ENCODE measurements at regions not wholly inside any gene's neighbourhood (a gene's known extent, or its start where the extent isn't known, plus 50 kb on each side); places are given as distances from the start of the nearest gene placed in this dataset.

DNA sequence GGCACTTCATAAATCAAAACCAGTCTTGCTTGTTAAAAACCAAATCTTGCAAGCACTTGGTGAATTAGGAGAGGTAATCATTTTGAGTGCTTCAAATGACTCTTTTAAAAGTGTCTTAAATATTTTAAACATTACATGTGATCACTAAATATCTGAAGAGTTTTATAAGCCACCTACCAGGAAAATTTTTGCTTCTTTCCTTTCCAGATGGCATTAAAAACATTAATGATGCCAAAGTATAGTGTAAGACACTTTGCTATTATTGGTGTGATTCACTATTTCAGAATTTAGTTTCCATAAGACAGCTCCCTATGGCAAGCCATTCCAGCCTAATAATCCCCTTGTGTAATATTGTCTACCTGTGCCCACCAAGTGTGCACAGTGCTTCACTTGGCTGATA is 548.8 kb upstream of the ADAMTS5 start:
- ATAC-seq = no peak
- Mint-ChIP-seq H3K9me3 (peaks cover 13 to 24% of the 10 kb centered on the region in 2 donors), H3K27ac (no peak overlapping the region), H3K36me3 (peaks cover 0 to 12% of the 10 kb centered on the region in 2 donors)
- no peak for DNase-seq (ENCODE audit: low spot score in 2 of 2)

DNA sequence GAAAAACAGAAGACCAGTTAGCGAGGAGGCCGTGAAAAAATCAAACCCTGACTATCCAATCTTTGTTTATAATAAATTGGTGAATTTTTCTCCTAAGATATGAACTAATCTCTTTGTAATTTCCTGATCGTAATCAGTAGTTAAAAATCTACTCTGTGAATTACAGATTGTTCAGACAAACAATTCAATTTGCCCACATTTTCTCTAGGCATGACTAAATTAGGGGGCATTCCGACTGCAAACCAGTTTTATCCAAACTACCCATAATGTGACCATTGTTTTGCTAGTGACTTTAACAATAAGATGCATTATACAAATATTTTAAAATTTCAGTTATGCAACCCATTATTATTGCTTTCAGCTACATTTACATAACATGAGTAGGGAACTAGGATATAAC is 546.9 kb upstream of the ADAMTS5 start:
- no peak for ATAC-seq

DNA sequence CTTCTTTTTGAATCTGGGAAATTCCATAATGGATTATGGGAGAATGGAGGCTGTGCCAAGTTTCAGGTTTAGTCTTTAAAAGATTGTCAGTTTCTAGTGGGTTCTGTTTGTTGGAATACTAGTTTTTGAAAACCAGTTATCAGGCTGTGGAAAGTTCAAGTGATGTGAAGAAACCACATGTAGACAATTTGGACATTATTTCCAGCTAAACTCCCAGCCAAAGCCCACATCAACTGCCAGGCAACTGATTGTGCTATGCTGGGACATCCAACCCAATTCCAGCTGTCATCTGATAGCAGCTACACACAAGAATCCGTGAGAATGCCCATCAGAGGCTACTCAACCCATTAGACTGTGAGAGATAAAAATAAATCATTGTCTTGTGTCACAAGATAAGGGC is 546.1 kb upstream of the ADAMTS5 start:
- peaks cover 13 to 16% of the 10 kb centered on the region in 2 donors for H3K9me3 Mint-ChIP-seq
- no peak overlapping the region for H3K27ac Mint-ChIP-seq
- peaks cover 0 to 10% of the 10 kb centered on the region in 2 donors for H3K36me3 Mint-ChIP-seq
- DNase-seq (ENCODE audit: low spot score in 2 of 2) (no peak), ATAC-seq (no peak)

More for the DNA sequence above, 546.9 kb upstream of the ADAMTS5 start:
- Mint-ChIP-seq H3K36me3 (peaks cover 0 to 12% of the 10 kb centered on the region in 2 donors), H3K9me3 (peaks cover 13 to 19% of the 10 kb centered on the region in 2 donors), H3K27ac (no peak overlapping the region)
- no peak for DNase-seq (ENCODE audit: low spot score in 2 of 2)

DNA sequence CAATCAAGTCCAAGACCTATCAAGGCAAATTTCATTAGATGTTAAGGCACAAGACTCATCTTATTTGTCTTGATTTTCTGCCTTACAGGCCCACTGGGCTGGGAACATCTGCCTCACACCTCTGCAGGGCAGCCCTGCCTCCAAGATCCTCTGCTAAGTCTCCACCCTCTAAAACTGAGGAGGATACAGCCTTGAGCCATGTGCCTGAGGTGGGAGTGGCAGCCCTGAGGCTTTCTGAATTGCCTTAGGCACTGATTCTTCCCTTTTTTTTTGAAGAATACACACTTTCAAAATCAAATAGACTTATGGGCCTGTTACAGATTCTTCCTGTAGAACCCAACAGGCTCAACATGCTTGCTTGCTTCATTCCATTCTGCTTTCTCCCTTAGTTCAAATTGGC is 544.3 kb upstream of the ADAMTS5 start:
- Mint-ChIP-seq H3K9me3 (peaks cover 6 to 9% of the 10 kb centered on the region in 2 donors), H3K27ac (no peak overlapping the region), H3K36me3 (no peaks in the 10 kb centered on the region)
- no peak for ATAC-seq
- no peak for DNase-seq (ENCODE audit: low spot score in 2 of 2)

DNA sequence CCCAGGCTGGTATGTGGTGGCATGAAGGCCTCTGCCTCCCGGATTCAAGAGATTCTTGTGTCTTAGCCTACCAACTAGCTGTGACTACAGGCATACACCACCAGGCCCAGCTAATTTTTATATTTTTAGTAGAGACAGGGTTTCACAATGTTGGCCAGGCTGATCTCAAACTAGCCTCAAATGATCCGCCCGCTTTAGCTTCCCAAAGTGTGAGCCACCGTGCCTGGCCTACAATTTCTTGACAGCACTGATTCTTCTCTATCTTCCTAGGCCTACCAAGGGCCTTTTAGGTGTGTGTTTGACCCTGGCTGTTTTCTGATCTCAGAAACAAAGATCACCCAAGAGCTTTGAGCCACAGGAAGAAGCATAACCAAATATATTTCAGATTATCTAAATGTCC is 540.8 kb upstream of the ADAMTS5 start:
- ATAC-seq = no peak
- DNase-seq (ENCODE audit: low spot score in 2 of 2) = no peak
- H3K9me3 Mint-ChIP-seq = peaks cover 9 to 13% of the 10 kb centered on the region in 2 donors

DNA sequence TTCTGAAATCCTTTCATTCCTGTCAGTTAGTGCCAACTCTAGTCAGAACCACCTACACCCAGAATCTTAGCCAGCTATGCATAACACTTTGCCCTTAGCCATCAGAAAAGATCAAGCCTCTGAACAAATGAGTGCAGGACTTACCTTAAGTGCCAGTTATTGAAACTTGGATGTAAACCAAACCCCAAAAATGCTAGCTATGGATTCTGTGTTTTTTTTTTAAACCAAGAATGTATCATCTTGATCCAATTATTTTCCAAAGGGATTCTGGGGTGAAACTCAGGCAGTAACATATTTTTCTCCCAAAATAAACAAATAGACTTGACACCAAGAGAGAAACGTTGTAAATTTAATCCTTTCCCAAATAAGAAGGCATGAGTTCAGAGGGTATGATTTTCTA is 538.6 kb upstream of the ADAMTS5 start:
- Mint-ChIP-seq H3K9me3 (peaks cover 4 to 5% of the 10 kb centered on the region in 2 donors), H3K27ac (no peak overlapping the region), H3K36me3 (no peaks in the 10 kb centered on the region)
- ATAC-seq (no peak), DNase-seq (ENCODE audit: low spot score in 2 of 2) (no peak)

More for the DNA sequence above, 540.8 kb upstream of the ADAMTS5 start:
- no peaks in the 10 kb centered on the region for H3K36me3 Mint-ChIP-seq
- no peak overlapping the region for H3K27ac Mint-ChIP-seq

DNA sequence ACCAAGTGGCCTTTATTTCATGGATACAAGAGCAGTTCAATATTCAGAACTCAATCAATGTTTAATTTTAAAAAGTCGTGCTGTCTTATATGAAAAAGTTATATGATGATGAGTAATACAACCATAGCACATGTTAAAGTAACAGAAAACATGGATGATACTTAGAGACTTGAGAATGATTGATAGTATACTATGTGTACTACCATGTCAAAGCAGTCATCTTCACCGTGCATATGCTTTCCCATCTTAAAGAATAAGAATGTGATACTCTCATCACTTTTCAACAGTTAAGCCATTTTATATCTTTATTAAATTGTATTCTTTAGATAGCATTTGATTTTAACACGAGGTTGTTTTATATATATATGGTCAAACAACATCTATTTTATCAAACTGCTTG is 535.9 kb upstream of the ADAMTS5 start:
- no peak for DNase-seq (ENCODE audit: low spot score in 2 of 2)
- no peak for ATAC-seq
- H3K9me3 Mint-ChIP-seq = peaks cover 4 to 5% of the 10 kb centered on the region in 2 donors
- no peak overlapping the region for H3K27ac Mint-ChIP-seq
- H3K36me3 Mint-ChIP-seq = no peaks in the 10 kb centered on the region

DNA sequence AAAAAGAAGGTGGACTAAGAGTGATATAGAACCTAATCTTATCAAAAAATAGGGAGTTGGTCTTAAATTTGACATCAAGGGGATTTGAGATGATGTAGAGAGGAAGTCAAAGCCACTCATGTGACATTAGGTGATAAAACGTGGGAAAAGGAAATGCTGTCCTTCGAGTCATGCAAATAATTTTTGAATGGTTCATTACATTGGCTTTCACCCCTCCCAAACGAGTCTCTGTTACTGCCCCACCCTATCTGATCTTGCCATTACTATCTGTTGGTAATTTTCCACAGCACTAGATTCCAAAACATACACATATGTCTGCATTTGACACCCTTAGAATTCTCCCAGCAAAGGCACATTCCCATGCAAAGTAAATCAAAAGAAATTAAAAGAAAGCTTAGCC is 531.1 kb upstream of the ADAMTS5 start:
- H3K9me3 Mint-ChIP-seq = no peaks in the 10 kb centered on the region
- H3K36me3 Mint-ChIP-seq = no peaks in the 10 kb centered on the region
- no peak overlapping the region for H3K27ac Mint-ChIP-seq
- ATAC-seq = no peak
- DNase-seq (ENCODE audit: low spot score in 2 of 2) = no peak

DNA sequence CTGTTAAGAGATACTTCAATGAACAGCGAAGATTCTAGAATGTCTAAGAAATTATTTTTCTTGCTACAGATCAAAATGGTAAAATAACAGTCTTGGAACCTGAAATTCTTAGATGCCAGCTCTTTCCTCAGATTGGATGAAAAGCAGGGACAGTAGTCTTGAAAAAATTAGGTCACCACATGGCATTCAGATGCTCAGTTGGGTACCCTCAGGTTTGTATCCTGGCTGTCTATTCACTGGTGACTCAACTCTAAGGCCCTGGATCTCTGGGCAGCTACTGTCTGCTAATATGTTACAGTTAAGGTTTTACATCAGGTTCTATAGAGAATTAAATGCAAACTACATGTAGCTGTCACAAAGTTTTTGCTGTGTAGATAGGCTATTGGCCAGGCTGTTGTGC is 528.9 kb upstream of the ADAMTS5 start:
- Mint-ChIP-seq H3K36me3 (no peaks in the 10 kb centered on the region), H3K9me3 (no peaks in the 10 kb centered on the region), H3K27ac (no peak overlapping the region)
- ATAC-seq (no peak), DNase-seq (ENCODE audit: low spot score in 2 of 2) (no peak)

DNA sequence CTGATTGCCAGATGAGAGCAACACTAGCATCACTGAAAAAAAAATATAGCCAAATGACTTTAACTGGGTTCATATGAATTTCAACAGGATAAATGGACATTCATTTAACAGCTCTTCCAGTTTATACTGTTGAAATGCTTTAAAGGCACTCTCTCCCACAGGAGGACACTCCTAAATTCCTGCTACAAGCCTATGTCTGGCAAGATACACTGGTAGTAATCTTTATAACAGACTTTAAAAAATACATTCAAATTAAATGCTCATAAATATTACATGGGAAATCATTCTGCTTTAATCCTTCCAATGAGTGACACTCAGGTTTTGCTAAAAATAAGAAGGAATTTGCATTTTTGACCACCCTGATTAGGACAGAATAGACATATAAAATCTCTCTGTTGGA is 526.7 kb upstream of the ADAMTS5 start:
- Mint-ChIP-seq H3K36me3 (no peaks in the 10 kb centered on the region), H3K27ac (no peak overlapping the region), H3K9me3 (no peaks in the 10 kb centered on the region)
- DNase-seq (ENCODE audit: low spot score in 2 of 2) (no peak), ATAC-seq (no peak)

DNA sequence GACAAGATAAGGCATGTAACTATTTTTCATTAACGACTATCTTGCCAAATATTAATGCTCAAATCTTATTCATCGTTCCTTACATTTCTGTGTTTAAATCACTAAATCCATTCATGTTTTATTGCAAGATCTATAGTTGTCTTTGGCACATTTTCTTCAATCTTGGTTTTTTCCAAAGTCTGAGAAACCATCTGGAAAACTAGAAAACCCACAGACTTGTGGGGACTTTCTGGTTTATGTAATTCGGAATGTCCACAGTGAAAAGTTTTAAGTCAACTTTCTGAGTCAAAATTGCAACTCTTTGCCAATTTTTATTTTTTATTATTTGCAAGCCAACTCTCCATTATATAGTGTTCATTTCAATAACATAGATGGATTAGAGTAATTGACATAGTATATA is 520.8 kb upstream of the ADAMTS5 start:
- DNase-seq (ENCODE audit: low spot score in 2 of 2) (no peak), ATAC-seq (no peak)
- no peaks in the 10 kb centered on the region for H3K36me3 Mint-ChIP-seq
- no peak overlapping the region for H3K27ac Mint-ChIP-seq
- peaks cover 3 to 5% of the 10 kb centered on the region in 2 donors for H3K9me3 Mint-ChIP-seq

DNA sequence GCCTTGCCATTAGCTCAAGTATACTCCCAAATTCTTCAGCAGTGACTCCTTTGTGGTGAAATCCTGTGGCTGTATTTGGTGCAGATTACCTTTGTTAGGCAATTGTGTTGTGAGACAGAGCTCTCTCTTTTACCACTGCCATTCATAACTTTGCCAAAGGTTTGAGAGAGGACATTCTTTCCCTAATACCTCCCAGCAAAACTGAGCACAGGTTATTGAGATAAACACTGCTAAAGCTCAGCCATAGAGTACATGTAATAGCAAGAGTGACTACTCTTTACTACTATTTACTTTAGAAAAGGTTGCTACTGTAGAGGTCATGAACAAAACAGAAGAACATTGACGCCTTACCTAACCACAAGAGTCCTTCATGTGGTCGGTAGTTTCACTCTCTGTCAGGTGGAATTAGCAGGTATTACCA is 514.0 kb upstream of the ADAMTS5 start:
- H3K9me3 Mint-ChIP-seq = peaks cover 7 to 15% of the 10 kb centered on the region in 2 donors
- H3K27ac Mint-ChIP-seq = no peak overlapping the region
- no peak for DNase-seq (ENCODE audit: low spot score in 2 of 2)
- H3K36me3 Mint-ChIP-seq = peaks cover 0 to 4% of the 10 kb centered on the region in 2 donors
- ATAC-seq = no peak

DNA sequence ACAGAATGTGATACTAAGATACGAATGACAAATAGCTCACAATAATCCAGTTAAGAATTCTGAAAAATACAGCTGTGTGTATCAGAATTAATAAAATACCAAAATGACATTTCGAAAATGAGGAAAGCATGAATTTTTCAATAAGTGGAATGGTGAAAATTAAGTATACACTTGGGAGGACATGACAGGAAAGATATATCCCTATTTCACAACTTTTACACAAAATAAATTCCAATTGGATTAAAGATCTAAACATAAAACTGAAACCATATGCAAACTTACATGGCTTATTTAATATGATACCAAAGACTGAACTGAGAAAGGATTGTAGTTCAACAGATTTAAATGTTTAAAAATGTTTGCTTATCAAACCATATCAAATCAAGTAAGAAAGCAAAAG is 510.4 kb upstream of the ADAMTS5 start:
- ATAC-seq (no peak), DNase-seq (ENCODE audit: low spot score in 2 of 2) (no peak)
- H3K36me3 Mint-ChIP-seq = peaks cover 0 to 4% of the 10 kb centered on the region in 2 donors
- peaks cover 9% of the 10 kb centered on the region in 2 donors for H3K9me3 Mint-ChIP-seq
- no peak overlapping the region for H3K27ac Mint-ChIP-seq

DNA sequence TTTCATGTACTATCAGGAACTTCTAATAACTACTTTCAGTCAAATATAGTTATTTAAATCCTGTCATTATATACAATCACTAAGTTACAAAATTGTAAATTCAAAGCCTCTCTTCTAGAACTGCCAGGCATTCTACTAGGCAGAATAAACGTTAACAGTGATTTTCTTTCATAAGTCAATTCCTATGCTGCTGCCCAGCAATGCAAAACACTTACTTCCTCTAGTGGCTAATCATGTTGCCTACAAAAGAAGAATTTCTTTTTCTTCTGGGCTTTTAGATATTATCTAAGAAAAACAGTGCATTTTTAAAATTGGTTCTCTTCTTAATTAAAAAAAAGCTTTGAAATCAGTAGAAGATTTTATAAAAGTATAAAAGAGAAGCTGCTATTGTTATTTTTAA is 509.8 kb upstream of the ADAMTS5 start:
- no peak for DNase-seq (ENCODE audit: low spot score in 2 of 2)
- ATAC-seq = no peak
- peaks cover 0 to 4% of the 10 kb centered on the region in 2 donors for H3K36me3 Mint-ChIP-seq
- peaks cover 5% of the 10 kb centered on the region in 2 donors for H3K9me3 Mint-ChIP-seq
- H3K27ac Mint-ChIP-seq = no peak overlapping the region

DNA sequence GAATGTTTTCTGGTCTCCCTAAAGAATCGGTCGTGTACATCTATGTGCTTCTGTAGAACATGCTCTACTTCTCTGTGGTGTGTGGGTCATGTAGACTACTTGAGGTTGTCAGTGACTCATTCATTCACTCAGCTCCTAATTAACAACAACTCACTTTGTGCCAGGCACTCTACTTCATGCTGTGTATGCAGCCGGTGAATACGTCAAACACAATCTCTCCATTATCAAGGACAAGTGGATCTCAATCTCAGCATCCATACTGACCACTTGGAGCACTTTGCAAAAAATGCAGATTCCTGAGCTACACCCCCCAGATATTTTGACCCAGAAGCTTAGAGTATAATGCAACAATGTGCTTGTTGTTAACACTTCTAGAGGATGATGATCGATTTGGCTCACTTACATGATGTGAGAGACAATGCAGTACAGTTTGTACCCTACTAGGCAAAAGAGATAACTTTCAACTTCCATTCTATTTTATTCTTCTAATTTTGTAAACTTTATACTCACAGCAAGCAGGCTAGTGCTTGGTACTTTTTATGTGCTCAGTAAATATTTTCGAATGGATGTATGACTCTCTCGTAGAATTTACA is 508.6 kb upstream of the ADAMTS5 start:
- no peak for ATAC-seq
- H3K27ac Mint-ChIP-seq = no peak overlapping the region
- peaks cover 5 to 6% of the 10 kb centered on the region in 2 donors for H3K9me3 Mint-ChIP-seq

DNA sequence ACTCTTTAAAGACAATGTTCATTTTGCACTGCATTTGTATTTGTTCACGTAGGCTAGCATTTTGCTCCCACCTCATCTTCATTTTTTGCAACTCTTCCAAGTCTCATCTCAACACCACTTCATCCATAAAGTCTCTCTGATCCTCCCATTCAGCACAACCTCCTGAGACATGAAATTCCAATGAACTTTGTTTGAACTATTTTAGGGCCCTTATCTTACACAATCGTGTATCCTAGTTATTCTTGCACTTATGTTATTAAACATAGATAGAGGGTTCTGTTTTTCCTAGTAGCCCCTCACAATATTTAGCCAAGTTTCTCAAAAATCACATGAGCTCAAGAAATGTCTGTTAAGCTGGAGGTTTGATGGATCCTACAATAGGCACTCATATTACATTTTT is 500.5 kb upstream of the ADAMTS5 start:
- H3K9me3 Mint-ChIP-seq = peaks cover 0 to 8% of the 10 kb centered on the region in 2 donors
- no peaks in the 10 kb centered on the region for H3K36me3 Mint-ChIP-seq
- no peak for DNase-seq (ENCODE audit: low spot score in 2 of 2)
- H3K27ac Mint-ChIP-seq = no peak overlapping the region
- ATAC-seq = no peak

More for the DNA sequence above, 508.6 kb upstream of the ADAMTS5 start:
- H3K36me3 Mint-ChIP-seq = peaks cover 0 to 4% of the 10 kb centered on the region in 2 donors
- DNase-seq (ENCODE audit: low spot score in 2 of 2) = no peak

DNA sequence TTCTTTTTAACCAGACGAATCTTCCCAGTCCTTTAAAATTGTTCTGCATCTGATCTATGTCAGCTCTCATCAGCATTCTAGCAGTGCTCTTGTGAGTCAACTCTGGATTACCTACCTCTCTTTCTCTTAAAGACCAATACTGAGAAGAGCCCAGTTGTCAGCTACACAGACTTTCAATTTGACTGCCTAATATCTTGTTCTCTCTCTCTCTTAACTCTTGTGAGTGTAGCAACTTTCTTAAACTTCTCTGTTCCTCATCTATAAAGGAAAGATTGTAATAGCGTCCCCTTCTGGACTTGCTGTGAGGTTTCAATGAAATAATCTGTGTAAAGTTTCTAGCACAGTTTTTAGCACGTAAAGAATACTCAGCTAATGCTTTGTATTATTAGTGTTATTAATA is 499.3 kb upstream of the ADAMTS5 start:
- no peak for DNase-seq (ENCODE audit: low spot score in 2 of 2)
- Mint-ChIP-seq H3K36me3 (no peaks in the 10 kb centered on the region), H3K27ac (no peak overlapping the region), H3K9me3 (peaks cover 0 to 8% of the 10 kb centered on the region in 2 donors)
- ATAC-seq = no peak

DNA sequence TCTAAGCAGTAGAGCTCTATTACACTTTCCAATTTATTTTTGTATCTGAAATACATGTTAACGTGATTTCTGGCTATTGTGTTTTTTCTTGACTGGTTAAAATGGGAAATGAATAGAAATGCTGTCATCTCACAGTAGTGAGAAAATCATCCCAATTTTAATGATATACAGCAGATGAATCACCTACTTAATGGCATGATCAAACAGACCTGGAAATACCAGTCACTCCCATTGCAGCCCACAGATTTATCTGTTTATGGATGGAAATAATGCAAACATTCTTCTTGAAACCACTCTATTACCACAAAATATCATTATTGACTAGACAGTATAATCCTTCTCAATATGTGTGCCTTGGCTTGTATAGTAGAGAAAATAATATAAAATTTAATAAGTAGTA is 497.8 kb upstream of the ADAMTS5 start:
- no peaks in the 10 kb centered on the region for H3K36me3 Mint-ChIP-seq
- H3K9me3 Mint-ChIP-seq = peaks cover 4 to 10% of the 10 kb centered on the region in 2 donors

More for the DNA sequence above, 497.8 kb upstream of the ADAMTS5 start:
- no peak for DNase-seq (ENCODE audit: low spot score in 2 of 2)
- ATAC-seq = no peak
- no peak overlapping the region for H3K27ac Mint-ChIP-seq

Data from activated naive CD4-positive, alpha-beta T cell treated with anti-CD3 and anti-CD28 coated beads, Interleukin-2, amount 50 U/mL, for 72 hours (primary cell).